DOHH2 (cell line): ENCODE measurements at regions not wholly inside any gene's neighbourhood (a gene's known extent, or its start where the extent isn't known, plus 50 kb on each side); places are given as distances from the start of the nearest gene placed in this dataset.
"Not testable (repeated sequence)": the region's sequence is repeated elsewhere in the genome, so short reads cannot be mapped to it uniquely, and the experiment has no call there.

Experiments
- H3F3A ChIP-seq: fragments of 200-600 bp; sonication (generic), shearing (Covaris generic); 2 replicates; pipeline ENCODE4 v1.6.0; 2016; ENCODE audit warnings: antibody characterized with exemption, mild to moderate bottlenecking; ENCODE audit not compliant: control insufficient read depth, insufficient read depth
- H3K27ac ChIP-seq: fragments of 200-600 bp; sonication (generic); 2 replicates; pipeline ENCODE4 v1.5.1; 2014; ENCODE audit warnings: low read depth, mild to moderate bottlenecking, low read length, moderate library complexity
- H3K27me3 ChIP-seq: fragments of 200-600 bp; sonication (generic); 2 replicates; pipeline ENCODE4 v1.6.1; 2014; ENCODE audit warnings: mild to moderate bottlenecking, low read length, mixed read lengths; ENCODE audit not compliant: control insufficient read depth
- H3K36me3 ChIP-seq: fragments of 200-600 bp; sonication (generic); 2 replicates; pipeline ENCODE4 v1.6.1; 2014; ENCODE audit warnings: mild to moderate bottlenecking, low read length, moderate library complexity, mixed read lengths; ENCODE audit not compliant: control insufficient read depth
- H3K4me1 ChIP-seq: fragments of 200-600 bp; sonication (generic); 2 replicates; pipeline ENCODE4 v1.6.1; 2014; ENCODE audit warnings: mild to moderate bottlenecking, low read length, mixed read lengths; ENCODE audit not compliant: control insufficient read depth
- H3K4me2 ChIP-seq: fragments of 200-600 bp; sonication (generic); 2 replicates; pipeline ENCODE4 v1.6.0; 2014; ENCODE audit warnings: mild to moderate bottlenecking, low read length, moderate library complexity
- H3K4me3 ChIP-seq: fragments of 200-600 bp; sonication (generic); 2 replicates; pipeline ENCODE4 v1.5.1; 2014; ENCODE audit warnings: mild to moderate bottlenecking, low read length, mixed read lengths
- H3K79me2 ChIP-seq: fragments of 200-600 bp; sonication (generic); 2 replicates; pipeline ENCODE4 v1.6.1; 2014; ENCODE audit warnings: mild to moderate bottlenecking, low read length, mixed read lengths; ENCODE audit not compliant: control insufficient read depth
- H3K9me2 ChIP-seq: fragments of 200-600 bp; sonication (generic); replicated peaks from 2 replicates; pipeline ENCODE4 v1.6.1; 2014; ENCODE audit warnings: mild to moderate bottlenecking, low read length, mixed read lengths; ENCODE audit not compliant: control insufficient read depth
- H3K9me3 ChIP-seq: fragments of 200-600 bp; sonication (generic); 2 replicates; pipeline ENCODE4 v1.6.1; 2014; ENCODE audit warnings: antibody characterized with exemption, low read length, mixed read lengths; ENCODE audit not compliant: control insufficient read depth, insufficient read depth
- H4K20me1 ChIP-seq: fragments of 200-600 bp; sonication (generic); 2 replicates; pipeline ENCODE4 v1.6.0; 2014; ENCODE audit warnings: low read depth, mild to moderate bottlenecking, antibody characterized with exemption, low read length, moderate library complexity; ENCODE audit not compliant: control insufficient read depth, insufficient read depth
- CTCF ChIP-seq: fragments of 200-600 bp; sonication (generic); IDR thresholded peaks from one replicate; pipeline ENCODE4 v1.5.1; 2014; ENCODE audit warnings: antibody characterized with exemption, mild to moderate bottlenecking, low read depth, low read length; ENCODE audit not compliant: poor library complexity, severe bottlenecking
- EZH2phosphoT487 ChIP-seq: fragments of 200-600 bp; sonication (generic); IDR thresholded peaks from 2 replicates; pipeline ENCODE4 v1.6.1; 2017; ENCODE audit warnings: borderline replicate concordance, mild to moderate bottlenecking, antibody characterized with exemption, low read length, moderate library complexity, mixed read lengths

GRCh38 chr1:68848017-68848416 is 351.1 kb upstream of the DEPDC1 start:
- H3K4me1 ChIP-seq = no peaks in the 10 kb centered on the region
- H3K4me3 ChIP-seq = no peak overlapping the region
- TF ChIP-seq EZH2phosphoT487 (no peak), CTCF (no peak)
- no peaks in the 10 kb centered on the region for H3K9me2 ChIP-seq
- H3K36me3 ChIP-seq = no peaks in the 10 kb centered on the region
- no peak overlapping the region for H3K27ac ChIP-seq
- H3K79me2 ChIP-seq = no peaks in the 10 kb centered on the region
- H3K4me2 ChIP-seq = no peak overlapping the region
- H3K9me3 ChIP-seq = no peaks in the 10 kb centered on the region
- no peaks in the 10 kb centered on the region for H4K20me1 ChIP-seq
- H3K27me3 ChIP-seq = no peaks in the 10 kb centered on the region
- H3F3A ChIP-seq = no peaks in the 10 kb centered on the region

- H3K4me2 ChIP-seq = no peak overlapping the region
- H3K9me3 ChIP-seq = no peaks in the 10 kb centered on the region
- H3K4me1 ChIP-seq = no peaks in the 10 kb centered on the region
- no peaks in the 10 kb centered on the region for H3K79me2 ChIP-seq
- H3K36me3 ChIP-seq = no peaks in the 10 kb centered on the region
- no peaks in the 10 kb centered on the region for H3K9me2 ChIP-seq
- no peak overlapping the region for H3K4me3 ChIP-seq
- H3F3A ChIP-seq = no peaks in the 10 kb centered on the region
- no peaks in the 10 kb centered on the region for H3K27me3 ChIP-seq
- H4K20me1 ChIP-seq = no peaks in the 10 kb centered on the region
- H3K27ac ChIP-seq = no peak overlapping the region
- TF ChIP-seq EZH2phosphoT487 = no peak
- no peak for TF ChIP-seq CTCF
These were observed 371.7 kb upstream of the DEPDC1 start for GRCh38 chr1:68868606-68869005.

GRCh38 chr1:68873144-68873543 is 376.3 kb upstream of the DEPDC1 start:
- Histone ChIP-seq H3K4me1 (no peaks in the 10 kb centered on the region), H3K36me3 (no peaks in the 10 kb centered on the region), H3K79me2 (no peaks in the 10 kb centered on the region), H4K20me1 (no peaks in the 10 kb centered on the region), H3K27ac (no peak overlapping the region), H3K9me3 (no peaks in the 10 kb centered on the region), H3K4me3 (no peak overlapping the region), H3F3A (no peaks in the 10 kb centered on the region), H3K9me2 (no peaks in the 10 kb centered on the region), H3K4me2 (no peak overlapping the region), H3K27me3 (no peaks in the 10 kb centered on the region)
- TF ChIP-seq CTCF (no peak), EZH2phosphoT487 (no peak)

- not testable (repeated sequence) for H3F3A ChIP-seq, H3K9me2 ChIP-seq, H3K79me2 ChIP-seq, H3K36me3 ChIP-seq, H4K20me1 ChIP-seq, H3K4me2 ChIP-seq, H3K27ac ChIP-seq, H3K27me3 ChIP-seq, H3K4me3 ChIP-seq, H3K9me3 ChIP-seq, H3K4me1 ChIP-seq
These were observed 384.7 kb upstream of the DEPDC1 start for GRCh38 chr1:68881330-68882194.
